Right atrium auricular region (tissue), 2 donors: ENCODE measurements at regions not wholly inside any gene's neighbourhood (a gene's known extent, or its start where the extent isn't known, plus 50 kb on each side); places are given as distances from the start of the nearest gene placed in this dataset.

ENCODE experiments used
- DNase-seq: peaks from one replicate; pipeline ENCODE4 v3.0.0-alpha.2; 2019; ENCODE audit warnings: low spot score
- H3K27ac ChIP-seq, 2 donors: fragments of 200-600 bp; sonication (generic); 1 replicate in 1 of 2; 2 replicates in 1 of 2; pipeline ENCODE4 v1.5.1; 2016 to 2019
- H3K27me3 ChIP-seq, 2 donors: fragments of 200-600 bp; sonication (generic); one replicate each; pipeline versions ENCODE4 v1.5.1 to v1.6.0; 2017 to 2019
- H3K36me3 ChIP-seq: fragments of 200-600 bp; sonication (generic); one replicate; pipeline ENCODE4 v1.5.1; 2016
- H3K4me1 ChIP-seq, 2 donors: fragments of 200-600 bp; sonication (generic); one replicate each; pipeline versions ENCODE4 v1.5.1 to v1.6.0; 2017 to 2019
- H3K4me3 ChIP-seq, 2 donors: fragments of 200-600 bp; sonication (generic); 1 replicate in 1 of 2; 2 replicates in 1 of 2; pipeline ENCODE4 v1.5.1; 2017 to 2019; ENCODE audit warnings: mild to moderate bottlenecking in 1 of 2, moderate library complexity in 1 of 2
- H3K9me3 ChIP-seq, 2 donors: fragments of 200-600 bp; sonication (generic); one replicate each; pipeline ENCODE4 v1.5.1; 2019
- CTCF ChIP-seq, 2 donors: fragments of 200-600 bp; sonication (generic); IDR thresholded peaks; one replicate each; pipeline ENCODE4 v1.5.1; 2019; ENCODE audit warnings: antibody characterized with exemption in 2 of 2

- no peaks in the 10 kb centered on the region for H3K36me3 ChIP-seq
- no peak for TF ChIP-seq CTCF (IDR thresholded peaks at IDR 0.05)
- peaks cover 0 to 10% of the 10 kb centered on the region in 2 donors for H3K9me3 ChIP-seq
- no peak overlapping the region for H3K4me3 ChIP-seq
- peaks cover 0 to 8% of the 10 kb centered on the region in 2 donors for H3K4me1 ChIP-seq
- no peak for DNase-seq
- H3K27ac ChIP-seq: no peak overlapping the region
- no peaks in the 10 kb centered on the region for H3K27me3 ChIP-seq
Measured at GRCh38 chr1:182111496-182111895, 50.0 kb upstream of the ZNF648 start.
